Lower leg skin (tissue), 4 donors: ENCODE measurements at regions not wholly inside any gene's neighbourhood (a gene's known extent, or its start where the extent isn't known, plus 50 kb on each side); places are given as distances from the start of the nearest gene placed in this dataset.

Experiments
- DNase-seq, 2 donors: peaks; one replicate each; pipeline ENCODE4 v3.0.0-alpha.2; 2019; ENCODE audit warnings: low spot score in 2 of 2
- H3K4me3 ChIP-seq: fragments of 200-600 bp; sonication (generic); 2 replicates; pipeline ENCODE4 v1.5.1; 2017; ENCODE audit warnings: mild to moderate bottlenecking, low read depth; ENCODE audit not compliant: poor library complexity, severe bottlenecking
- CTCF ChIP-seq, 3 donors: fragments of 450-650 bp; IDR thresholded peaks; one replicate each; pipeline ENCODE4 v1.5.1; 2016; ENCODE audit warnings: antibody characterized with exemption in 3 of 3, mild to moderate bottlenecking in 3 of 3, moderate library complexity in 2 of 3
- POLR2A ChIP-seq, 2 donors: fragments of 450-650 bp; IDR thresholded peaks; one replicate each; pipeline ENCODE4 v1.6.1; 2016 to 2017; ENCODE audit warnings: antibody characterized with exemption in 2 of 2, mild to moderate bottlenecking in 1 of 2, moderate library complexity in 1 of 2
- WGBS, 2 donors: methylation state at CpG; one replicate each; pipeline ENCODE4 v1.1.5; 2018; 5-methylcytosine and 5-hydroxymethylcytosine counted together
- intact Hi-C: fragments of 100-400 bp; cut with DNase I; formaldehyde crosslinking; loops from one replicate; pipeline ENCODE4 v1.15.0; 2023; ENCODE audit warnings: low total_unique reads

- WGBS, 2 donors: 66 to 76% methylated on average over 2 of the region's 2 CpGs
- H3K4me3 ChIP-seq: no peak overlapping the region
- no peak for DNase-seq
- no peak for TF ChIP-seq CTCF (IDR thresholded peaks at IDR 0.05)
- no peak for TF ChIP-seq POLR2A (IDR thresholded peaks at IDR 0.05)
- intact Hi-C loops: no loop called here
Measured at GRCh38 chr16:64762211-64762610, 359.7 kb downstream of the CDH11 start.

DNA sequence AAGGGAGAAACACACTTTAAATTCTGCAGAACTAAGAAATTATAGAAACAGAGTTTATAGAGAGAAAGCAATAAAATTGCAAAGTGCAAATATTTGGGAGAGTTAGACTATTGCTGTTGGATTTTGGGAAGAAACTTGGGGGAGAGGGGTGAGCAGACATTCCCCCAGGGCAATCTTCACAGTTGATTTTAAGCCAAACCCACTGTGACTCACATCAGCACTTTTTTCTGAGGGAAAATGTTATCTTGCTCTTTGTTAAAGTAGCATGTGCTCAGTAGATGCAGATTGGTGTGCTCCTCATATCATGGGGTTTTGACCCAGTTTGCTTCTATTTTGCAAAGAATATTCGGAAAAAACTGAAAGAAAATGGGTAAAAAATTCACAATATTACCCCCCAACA, 367.6 kb downstream of the CDH11 start:
- TF ChIP-seq CTCF (IDR thresholded peaks at IDR 0.05): no peak
- no peak for TF ChIP-seq POLR2A (IDR thresholded peaks at IDR 0.05)
- H3K4me3 ChIP-seq: no peak overlapping the region
- intact Hi-C loops: no loop called here
- WGBS, 2 donors: 70 to 71% methylated on average over 1 of the region's 1 CpG
- DNase-seq: no peak

DNA sequence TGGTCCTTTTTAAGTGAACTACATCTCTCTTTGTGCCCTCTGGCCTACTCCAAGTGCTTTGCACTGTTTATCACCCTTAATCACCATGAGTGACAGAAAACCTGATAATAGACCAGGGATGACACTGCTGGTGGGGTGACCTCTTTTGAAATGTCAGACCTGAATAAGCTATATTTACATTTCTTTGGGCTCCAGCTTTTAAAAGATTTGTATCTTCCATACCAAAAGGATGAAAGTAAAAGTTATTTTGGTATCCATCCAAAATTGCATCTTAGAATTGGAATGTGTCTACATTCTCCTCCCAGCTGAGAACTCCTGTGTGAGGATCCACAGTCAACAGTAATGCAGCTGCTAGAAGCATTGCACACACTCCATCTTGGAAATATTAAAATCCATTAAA, 370.0 kb downstream of the CDH11 start:
- intact Hi-C loops: no loop called here

DNA sequence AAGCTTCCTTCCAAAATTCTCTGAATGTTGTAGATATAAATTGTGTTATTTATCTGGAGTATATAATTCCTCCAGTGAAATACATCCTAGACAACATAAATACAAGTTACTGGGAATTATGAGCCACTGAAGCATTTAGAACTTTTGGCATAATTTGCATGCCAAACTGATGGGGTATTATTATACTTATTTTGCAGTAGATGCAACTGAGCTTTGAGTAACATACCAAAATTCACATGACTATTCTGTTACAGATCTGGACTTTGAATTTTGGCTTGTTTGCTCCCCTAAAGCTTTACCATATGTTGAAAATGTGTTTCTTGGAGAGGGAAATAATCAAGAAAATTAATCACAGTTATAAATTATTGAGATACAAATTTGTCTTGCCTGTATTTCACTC, 372.5 kb downstream of the CDH11 start:
- no peak overlapping the region for H3K4me3 ChIP-seq
- intact Hi-C loops: no loop called here
- TF ChIP-seq CTCF (IDR thresholded peaks at IDR 0.05): no peak
- TF ChIP-seq POLR2A (IDR thresholded peaks at IDR 0.05): no peak
- no peak for DNase-seq

More for the DNA sequence above, 370.0 kb downstream of the CDH11 start:
- TF ChIP-seq CTCF (IDR thresholded peaks at IDR 0.05): no peak
- TF ChIP-seq POLR2A (IDR thresholded peaks at IDR 0.05): no peak
- no peak overlapping the region for H3K4me3 ChIP-seq
- DNase-seq: no peak

DNA sequence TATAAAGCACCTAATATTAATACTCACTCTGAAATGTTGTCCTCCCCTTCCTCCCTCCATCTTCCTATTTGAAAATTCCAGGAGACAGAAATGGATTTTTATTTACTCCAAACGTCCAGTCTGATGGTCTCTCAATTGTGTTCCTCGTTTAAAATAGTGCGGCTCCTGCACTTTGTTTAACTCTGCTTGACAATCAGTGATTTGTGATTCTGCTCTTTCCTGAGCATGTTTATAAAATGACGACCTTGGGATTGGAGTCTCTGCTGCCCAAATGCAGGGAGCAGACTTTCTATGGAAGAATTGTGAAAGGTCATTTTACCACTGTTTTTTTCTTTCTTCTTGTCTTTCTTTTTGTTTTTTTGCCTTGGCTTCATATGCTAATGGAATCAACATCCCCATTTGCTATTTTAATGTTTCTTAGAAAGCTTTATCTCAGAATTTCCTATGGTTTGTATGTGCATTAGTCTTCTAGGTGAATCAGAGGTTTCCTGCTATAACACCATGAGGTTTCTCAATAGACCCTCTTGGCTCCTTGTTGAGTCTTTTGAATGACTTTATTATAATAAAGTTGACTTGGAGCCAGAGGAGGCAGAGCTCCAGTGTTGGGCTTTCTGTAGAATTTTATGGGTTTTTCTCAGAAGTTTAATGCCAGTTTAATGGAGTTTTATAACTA, 376.5 kb downstream of the CDH11 start:
- no peak overlapping the region for H3K4me3 ChIP-seq
- 49 to 50% methylated on average over 4 of the region's 4 CpGs for WGBS, 2 donors
- intact Hi-C loops: no loop called here
- no peak for DNase-seq
- no peak for TF ChIP-seq POLR2A (IDR thresholded peaks at IDR 0.05)
- no peak for TF ChIP-seq CTCF (IDR thresholded peaks at IDR 0.05)
